Adrenal gland (tissue), 5 donors: ENCODE measurements at regions not wholly inside any gene's neighbourhood (a gene's known extent, or its start where the extent isn't known, plus 50 kb on each side); places are given as distances from the start of the nearest gene placed in this dataset.
"Not testable (repeated sequence)": the region's sequence is repeated elsewhere in the genome, so short reads cannot be mapped to it uniquely, and the experiment has no call there.

Source experiments
- POLR2A ChIP-seq, 2 donors: fragments of 450-650 bp; IDR thresholded peaks; one replicate each; pipeline ENCODE4 v1.6.1; 2017; ENCODE audit warnings: antibody characterized with exemption in 2 of 2, mild to moderate bottlenecking in 2 of 2, moderate library complexity in 1 of 2
- TF ChIP-seq, protein P1 (sequence below), 6 experiments: fragments of 450-650 bp in 4 of 6; fragments of 200-600 bp in 2 of 6; sonication (generic) in 1 of 6; IDR thresholded peaks; 1 replicate in 5 of 6; 2 replicates in 1 of 6; pipeline versions ENCODE4 v1.5.1 to v1.8.0; 2016 to 2021; ENCODE audit warnings: antibody characterized with exemption in 6 of 6, mild to moderate bottlenecking in 2 of 6, moderate library complexity in 1 of 6
- donor health status: DM: no; HTN: no; CAD: no.

DNA sequence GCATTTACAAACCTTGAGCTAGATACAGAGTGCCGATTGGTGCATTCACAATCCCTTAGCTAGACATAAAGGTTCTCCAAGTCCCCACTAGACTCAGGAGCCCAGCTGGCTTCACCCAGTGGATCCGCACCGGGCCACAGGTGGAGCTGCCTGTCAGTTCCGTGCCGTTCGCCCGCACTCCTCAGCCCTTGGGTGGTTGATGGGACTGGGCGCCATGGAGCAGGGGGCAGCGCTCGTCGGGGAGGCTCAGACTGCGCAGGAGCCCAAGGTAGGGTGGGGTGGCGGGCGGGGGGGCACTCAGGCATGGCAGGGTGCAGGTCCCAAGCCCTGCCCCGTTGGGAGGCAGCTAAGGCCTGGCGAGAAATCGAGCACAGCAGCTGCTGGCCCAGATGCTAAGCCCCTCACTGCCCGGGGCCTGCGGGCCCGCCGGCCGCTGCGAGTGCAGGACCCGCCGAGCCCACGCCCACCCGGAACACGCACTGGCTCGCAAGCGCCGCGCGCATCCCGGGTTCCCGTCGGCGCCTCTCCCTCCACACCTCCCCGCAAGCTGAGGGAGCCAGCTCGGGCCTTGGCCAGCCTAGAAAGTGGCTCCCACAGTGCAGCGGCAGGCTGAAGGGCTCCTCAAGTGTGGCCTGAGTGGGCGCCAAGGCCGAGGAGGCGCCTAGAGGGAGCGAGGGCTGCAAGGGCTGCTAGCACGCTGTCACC is 228.5 kb downstream of the SLITRK2 start:
- TF ChIP-seq, protein P1, sequence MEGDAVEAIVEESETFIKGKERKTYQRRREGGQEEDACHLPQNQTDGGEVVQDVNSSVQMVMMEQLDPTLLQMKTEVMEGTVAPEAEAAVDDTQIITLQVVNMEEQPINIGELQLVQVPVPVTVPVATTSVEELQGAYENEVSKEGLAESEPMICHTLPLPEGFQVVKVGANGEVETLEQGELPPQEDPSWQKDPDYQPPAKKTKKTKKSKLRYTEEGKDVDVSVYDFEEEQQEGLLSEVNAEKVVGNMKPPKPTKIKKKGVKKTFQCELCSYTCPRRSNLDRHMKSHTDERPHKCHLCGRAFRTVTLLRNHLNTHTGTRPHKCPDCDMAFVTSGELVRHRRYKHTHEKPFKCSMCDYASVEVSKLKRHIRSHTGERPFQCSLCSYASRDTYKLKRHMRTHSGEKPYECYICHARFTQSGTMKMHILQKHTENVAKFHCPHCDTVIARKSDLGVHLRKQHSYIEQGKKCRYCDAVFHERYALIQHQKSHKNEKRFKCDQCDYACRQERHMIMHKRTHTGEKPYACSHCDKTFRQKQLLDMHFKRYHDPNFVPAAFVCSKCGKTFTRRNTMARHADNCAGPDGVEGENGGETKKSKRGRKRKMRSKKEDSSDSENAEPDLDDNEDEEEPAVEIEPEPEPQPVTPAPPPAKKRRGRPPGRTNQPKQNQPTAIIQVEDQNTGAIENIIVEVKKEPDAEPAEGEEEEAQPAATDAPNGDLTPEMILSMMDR (IDR thresholded peaks at IDR 0.05): not testable (repeated sequence)
- TF ChIP-seq POLR2A (IDR thresholded peaks at IDR 0.05): not testable (repeated sequence)
